NB4 (cell line): ENCODE measurements at regions not wholly inside any gene's neighbourhood (a gene's known extent, or its start where the extent isn't known, plus 50 kb on each side); places are given as distances from the start of the nearest gene placed in this dataset.

Experiments used
- DNase-seq: peaks from one replicate; pipeline ENCODE4 v3.0.0; 2010; ENCODE audit warnings: low read depth
- H3K4me3 ChIP-seq: one replicate; pipeline ENCODE4 v1.5.1; 2011; ENCODE audit warnings: mild to moderate bottlenecking, low read depth, low read length, moderate library complexity
- CTCF ChIP-seq: IDR thresholded peaks from one replicate; pipeline ENCODE4 v1.5.1; 2012; ENCODE audit warnings: low read depth, low read length
- MAX ChIP-seq: IDR thresholded peaks from 2 replicates; pipeline ENCODE4 v1.6.1; 2011; ENCODE audit warnings: low read depth, low read length
- MYC ChIP-seq: IDR thresholded peaks from 2 replicates; pipeline ENCODE4 v1.6.1; 2011; ENCODE audit warnings: low read depth, low read length
- POLR2A ChIP-seq: IDR thresholded peaks from 2 replicates; pipeline ENCODE4 v1.6.1; 2011; ENCODE audit warnings: mild to moderate bottlenecking; ENCODE audit not compliant: insufficient read length; ENCODE audit errors: extremely low read depth

- no peak for DNase-seq
- H3K4me3 ChIP-seq, result no peak overlapping the region
- TF ChIP-seq MAX (no peak), CTCF (no peak), MYC (no peak), POLR2A (no peak)
Measured at GRCh38 chr4:4639370-4639769, 97.5 kb upstream of the STX18 start.

- no peak for TF ChIP-seq CTCF
- no peak for TF ChIP-seq MAX
- no peak for TF ChIP-seq POLR2A
- TF ChIP-seq MYC, result no peak
- H3K4me3 ChIP-seq, result no peak overlapping the region
- DNase-seq, result no peak
Measured at GRCh38 chr4:4637710-4638109, 95.9 kb upstream of the STX18 start.

- no peak for TF ChIP-seq POLR2A
- no peak for DNase-seq
Measured at GRCh38 chr4:4633431-4633830, 91.6 kb upstream of the STX18 start.

GRCh38 chr4:4631150-4631549 is 89.3 kb upstream of the STX18 start:
- no peak overlapping the region for H3K4me3 ChIP-seq
- TF ChIP-seq POLR2A (no peak), MAX (no peak), CTCF (no peak), MYC (no peak)
- no peak for DNase-seq

More at GRCh38 chr4:4633431-4633830, 91.6 kb upstream of the STX18 start:
- H3K4me3 ChIP-seq, result no peak overlapping the region

GRCh38 chr4:4627906-4628305 is 86.1 kb upstream of the STX18 start:
- no peak for DNase-seq
- no peak overlapping the region for H3K4me3 ChIP-seq
- TF ChIP-seq MYC (no peak), POLR2A (no peak), CTCF (no peak), MAX (no peak)

GRCh38 chr4:4627111-4627510 is 85.3 kb upstream of the STX18 start:
- H3K4me3 ChIP-seq, result no peak overlapping the region
- DNase-seq, result no peak
- TF ChIP-seq MYC, result no peak
- no peak for TF ChIP-seq CTCF
- no peak for TF ChIP-seq POLR2A
- no peak for TF ChIP-seq MAX
